NK-92 (cell line): ENCODE measurements at regions not wholly inside any gene's neighbourhood (a gene's known extent, or its start where the extent isn't known, plus 50 kb on each side); places are given as distances from the start of the nearest gene placed in this dataset.

Experiments
- DNase-seq: peaks from one replicate; lab custom pipeline; 2025; ENCODE audit not compliant: unreplicated experiment; lab: John Stamatoyannopoulos, UW

DNA sequence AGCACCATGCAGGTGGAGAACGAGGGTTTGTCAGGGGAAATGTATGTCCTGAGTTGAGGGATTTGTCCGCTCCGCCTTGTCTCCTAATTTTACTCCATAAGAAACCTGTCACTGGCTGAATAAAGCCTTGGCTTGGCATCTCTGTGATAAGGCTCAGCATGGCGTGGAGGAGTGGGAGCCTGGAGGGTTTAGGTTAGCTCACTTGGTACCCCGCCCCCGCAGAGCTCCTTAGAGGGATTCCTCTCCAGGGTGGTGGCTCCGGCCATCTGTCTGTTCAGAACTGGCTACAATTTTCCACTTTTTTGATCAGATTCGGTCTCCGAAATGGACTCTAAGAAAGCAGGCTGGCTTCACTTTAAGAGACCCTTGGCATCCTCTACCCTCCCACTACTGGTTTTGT, 192.2 kb upstream of the SYNDIG1 start:
- DNase-seq, result no peak

DNA sequence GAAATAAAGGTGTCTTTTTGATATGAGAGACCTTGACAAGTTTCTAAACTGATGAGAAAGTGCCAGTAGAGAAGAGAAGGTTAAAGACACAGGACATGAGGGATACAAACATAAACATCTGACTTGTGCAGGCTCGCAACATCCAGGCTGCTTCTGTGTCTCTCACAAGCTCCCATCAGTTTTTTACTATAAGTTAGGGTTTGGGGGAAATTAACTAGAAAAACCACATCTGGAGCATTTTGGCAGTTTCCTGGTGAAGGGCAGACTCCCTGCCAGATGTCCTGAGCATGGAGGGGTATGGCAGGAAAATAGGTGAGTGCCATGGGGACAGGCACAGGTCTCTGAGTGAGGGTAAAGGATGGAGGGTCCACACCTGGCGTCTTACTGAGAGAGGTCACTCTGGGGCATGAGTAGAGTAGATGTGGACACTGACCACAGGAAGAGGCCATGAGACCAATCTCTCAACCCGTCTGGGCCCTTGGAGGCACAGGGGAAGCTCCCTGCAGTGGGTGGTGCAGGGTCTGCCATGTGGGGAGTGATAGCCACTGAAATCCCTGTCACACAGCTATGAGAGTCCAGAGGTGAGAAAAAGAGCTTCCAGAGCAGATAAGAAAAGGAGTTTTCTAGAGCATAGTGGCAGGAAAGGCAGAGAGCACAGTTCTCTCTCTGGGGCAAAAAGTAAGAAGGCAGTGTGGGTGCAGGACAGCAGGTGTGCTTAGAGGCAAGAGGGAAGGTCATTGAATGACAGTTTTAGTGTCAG, 193.3 kb upstream of the SYNDIG1 start:
- no peak for DNase-seq

DNA sequence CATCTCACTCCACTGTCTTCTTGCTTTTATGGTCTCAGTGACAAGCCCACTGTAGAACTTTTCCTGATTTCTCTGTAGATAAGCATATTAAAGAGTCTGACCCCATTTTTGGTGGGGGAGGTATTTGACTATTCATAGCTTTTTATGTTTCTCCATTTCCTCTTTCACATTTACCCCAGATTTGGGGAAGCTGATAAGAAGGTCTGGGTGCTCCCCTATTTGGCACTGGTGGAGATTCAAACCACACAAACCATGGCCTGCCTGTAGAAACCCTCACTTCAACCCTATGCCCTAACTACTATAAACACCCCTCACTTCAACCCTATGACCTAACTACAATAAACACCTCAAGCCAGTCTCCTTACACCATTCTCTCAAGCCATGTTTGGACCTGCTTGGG, 196.2 kb upstream of the SYNDIG1 start:
- DNase-seq, result no peak

DNA sequence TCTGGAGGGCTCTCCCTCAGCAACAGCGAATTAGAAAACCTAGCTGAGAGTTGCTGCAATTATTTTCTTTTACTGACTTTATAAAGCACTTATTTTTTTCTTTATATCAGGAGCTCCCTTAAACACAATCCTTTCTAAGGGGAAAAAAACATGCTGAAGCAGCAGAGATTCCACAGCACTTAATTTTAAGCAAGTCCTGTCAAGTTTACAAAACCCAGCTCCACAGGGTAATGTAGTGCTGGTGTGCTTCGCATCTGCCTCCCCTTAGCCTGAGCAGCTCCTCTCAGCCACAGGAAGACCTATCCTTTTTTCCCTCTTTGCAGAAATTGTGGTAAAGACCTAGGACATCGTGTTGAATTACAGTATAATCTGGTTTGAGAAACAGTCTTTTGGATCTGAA, 208.1 kb upstream of the SYNDIG1 start:
- DNase-seq, result no peak

DNA sequence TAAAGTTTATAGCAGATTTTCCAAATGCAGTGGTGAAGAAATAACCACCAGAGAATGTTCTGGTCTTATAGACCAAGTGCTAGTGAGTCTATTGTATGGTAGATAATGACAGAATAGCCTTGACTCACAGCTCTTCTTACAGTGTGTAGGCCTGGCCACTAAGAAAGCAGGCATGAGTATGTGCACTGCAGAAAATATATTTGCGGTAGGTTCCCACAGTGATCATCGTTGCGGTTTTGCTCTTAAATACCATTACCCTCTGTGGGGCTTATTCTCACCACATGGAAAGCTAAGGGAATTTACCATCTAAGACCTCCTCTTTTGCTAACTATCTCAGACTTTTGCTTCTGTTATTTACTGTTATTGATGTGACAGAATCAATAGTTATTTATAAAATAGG, 212.3 kb upstream of the SYNDIG1 start:
- no peak for DNase-seq

DNA sequence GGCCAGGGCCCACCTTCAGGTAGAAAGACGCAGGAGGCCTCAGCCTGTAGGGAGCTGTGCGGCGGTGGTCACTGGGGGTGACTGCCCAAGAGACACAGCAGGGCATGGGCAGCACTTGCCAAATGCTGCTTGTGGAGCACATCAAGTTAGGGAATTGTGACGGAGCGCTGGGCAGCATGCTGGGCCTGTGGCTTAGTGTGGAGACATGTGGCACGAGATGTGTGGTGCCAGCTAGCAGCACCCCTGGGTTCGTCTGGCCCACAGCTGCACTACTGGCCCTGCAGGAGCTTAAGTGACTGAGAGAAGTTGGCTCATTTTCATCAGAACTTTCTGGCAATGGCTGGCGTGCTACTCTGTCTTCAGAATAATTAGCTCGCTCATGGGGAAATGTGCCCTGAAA, 213.1 kb upstream of the SYNDIG1 start:
- DNase-seq, result no peak

DNA sequence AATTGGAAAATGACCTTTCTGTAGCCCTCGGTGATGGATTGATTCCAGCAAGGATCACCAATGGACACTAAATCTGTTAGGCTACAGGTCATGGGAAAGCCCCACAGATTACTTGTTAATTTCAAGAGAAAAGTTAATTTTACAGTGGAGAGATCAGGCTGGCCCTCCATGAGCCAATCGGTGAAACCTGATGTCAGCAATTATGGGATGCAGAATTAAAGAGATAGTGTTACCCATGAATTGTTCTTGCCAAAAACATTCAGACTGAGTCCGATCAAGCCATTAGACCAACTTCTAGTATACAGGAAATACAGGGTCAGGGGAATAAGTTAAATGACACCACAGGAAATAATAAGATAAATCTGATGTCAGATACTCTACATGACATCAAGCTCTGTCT, 214.9 kb upstream of the SYNDIG1 start:
- no peak for DNase-seq

DNA sequence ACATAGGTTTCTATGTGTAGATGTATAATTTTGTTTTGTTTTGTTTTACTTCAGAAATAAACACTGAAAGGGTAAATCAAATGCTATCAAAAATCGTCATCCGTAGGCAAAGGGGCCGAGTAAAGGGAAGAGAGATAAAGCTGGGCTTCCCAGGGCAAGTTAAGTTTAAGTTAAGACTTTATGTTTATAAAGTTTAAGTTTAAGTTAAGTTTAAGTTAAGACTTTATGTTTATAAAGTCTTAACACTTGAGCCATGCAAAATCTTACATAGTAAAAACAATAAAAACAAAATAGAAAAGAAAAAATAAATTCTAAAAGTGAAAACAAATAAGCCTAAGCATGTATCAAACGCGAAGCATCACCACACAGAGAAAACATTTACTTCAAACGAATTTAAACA, 216.1 kb upstream of the SYNDIG1 start:
- no peak for DNase-seq

DNA sequence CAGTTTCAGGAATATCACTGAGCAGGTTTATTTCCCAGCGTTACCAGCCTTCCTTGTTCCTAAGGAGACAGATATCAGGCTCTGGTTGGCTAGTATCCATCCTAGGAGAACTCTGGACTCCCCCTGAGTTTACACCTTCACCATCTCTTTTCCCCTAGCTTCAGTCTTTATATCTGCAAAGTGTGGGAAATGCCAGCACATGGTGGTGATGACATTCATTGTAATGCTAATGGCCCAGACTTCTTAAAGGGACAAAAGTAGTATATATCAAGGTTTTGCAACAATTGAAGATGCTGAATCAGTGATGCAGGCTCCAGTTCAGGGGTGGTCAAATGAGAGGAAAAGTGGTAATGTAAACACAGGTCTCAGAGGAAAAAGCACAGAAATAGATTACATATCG, 224.3 kb upstream of the SYNDIG1 start:
- DNase-seq, result no peak

DNA sequence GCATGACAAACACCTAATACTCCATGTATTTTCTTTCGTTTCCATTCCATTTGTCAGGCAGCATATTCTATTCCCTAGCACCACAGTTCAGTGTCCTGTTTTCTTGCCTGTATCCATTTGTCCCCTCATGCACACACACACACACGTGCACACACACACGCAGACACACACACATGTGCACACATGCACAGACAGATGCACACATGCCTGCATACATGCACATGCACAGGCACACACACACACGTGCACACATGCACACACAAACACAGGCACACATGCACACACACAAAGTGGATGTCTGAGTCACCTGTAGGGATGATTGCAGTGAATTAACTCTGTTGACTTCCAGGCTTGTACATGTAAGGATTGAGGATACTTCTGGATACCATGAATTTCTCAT, 226.7 kb upstream of the SYNDIG1 start:
- DNase-seq, result no peak

DNA sequence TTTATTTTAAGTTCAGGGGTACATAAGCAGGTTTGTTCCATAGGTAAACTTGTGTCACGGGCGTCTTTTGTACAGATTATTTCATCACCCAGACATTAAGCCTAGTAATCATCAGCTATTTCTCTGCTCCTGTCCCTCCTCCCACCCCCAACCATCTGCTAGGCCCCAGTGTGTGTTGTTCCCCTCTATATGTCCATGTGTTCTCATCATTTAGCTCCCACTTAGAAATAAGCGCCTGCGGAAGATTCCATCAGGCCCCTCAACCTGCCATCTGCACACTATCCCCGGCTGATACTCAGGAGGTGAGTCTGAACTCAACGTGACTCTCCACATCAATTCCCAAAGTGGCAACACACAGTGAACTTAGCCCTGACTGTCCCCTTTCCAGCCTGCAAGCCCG, 228.0 kb upstream of the SYNDIG1 start:
- DNase-seq, result no peak

DNA sequence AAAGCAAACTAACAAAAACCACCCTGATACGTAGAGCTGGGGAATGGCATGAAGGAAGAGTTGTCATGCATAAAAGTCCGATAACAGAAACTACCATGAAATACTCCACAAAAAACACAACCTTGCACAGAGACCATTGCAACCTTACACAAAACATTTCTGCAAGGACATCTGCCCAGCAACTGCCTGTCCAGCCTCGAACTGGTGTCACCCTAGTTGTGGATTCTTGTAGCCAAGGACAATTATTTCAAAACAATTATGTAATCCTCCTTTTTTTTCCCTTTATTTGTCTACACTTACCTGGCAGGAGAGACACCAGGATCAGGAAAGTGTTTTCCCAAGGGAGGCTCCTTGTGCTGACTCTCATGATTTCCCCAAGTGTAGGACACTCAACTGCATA, 232.5 kb upstream of the SYNDIG1 start:
- no peak for DNase-seq

DNA sequence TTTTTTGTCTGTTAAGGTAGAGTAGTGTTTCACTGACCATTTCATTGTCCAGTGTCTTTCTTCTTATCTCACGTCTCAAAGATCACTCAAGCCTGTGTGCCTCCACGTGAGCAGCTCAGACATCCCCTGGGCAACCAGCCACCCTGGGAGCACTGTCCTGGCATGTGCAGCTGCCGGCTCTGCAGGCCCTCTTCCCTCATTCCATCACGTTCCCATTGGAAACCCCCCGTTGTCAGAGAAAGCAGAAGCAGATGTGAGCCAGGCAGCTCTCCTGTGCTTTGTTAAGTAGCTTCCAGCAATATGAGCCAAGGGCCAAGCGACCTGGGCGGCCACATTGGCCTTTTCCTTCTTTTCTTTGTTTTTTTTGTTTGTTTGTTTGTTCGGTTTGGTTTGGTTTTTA, 233.2 kb upstream of the SYNDIG1 start:
- DNase-seq, result no peak

DNA sequence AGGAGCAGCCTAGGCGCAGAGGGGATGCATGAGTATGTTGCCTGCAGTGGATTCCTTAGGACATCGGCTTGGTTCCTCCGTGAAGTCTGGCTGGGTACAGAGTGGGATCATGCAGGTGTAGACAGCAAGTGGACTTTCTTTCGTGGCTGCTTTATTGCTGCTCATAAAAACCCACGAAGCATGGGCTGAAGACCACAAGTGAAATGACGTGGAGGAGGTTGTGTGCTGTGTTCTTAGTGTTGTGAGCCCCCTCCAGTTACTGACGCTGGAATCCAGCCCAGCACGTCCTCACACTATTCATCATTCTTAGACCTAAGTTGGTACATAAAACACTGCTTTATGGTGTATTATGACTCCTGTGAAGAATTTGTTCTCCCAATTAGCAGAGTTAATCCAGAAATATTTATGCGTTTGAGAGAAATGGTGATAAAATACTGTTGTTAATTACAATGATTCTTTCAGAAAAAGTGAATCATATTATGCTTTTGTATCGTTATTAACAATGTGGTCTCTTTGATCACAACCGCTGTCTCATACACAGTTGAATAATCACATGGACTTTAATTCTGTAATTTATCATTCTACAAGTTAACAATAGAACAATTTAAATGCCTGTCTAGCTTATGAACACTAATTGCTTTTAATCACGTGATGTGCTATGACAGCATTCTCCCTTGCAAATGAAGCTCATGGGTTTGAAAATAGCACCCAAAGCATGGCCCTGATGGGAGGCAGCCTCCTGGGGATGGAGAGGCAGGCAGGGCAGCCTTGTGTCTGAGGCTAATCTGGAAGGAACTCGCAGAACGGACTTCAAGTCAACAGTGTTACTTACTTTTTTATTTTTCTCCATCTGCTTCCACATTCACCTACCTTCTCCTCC, 233.9 kb upstream of the SYNDIG1 start:
- DNase-seq, result no peak

DNA sequence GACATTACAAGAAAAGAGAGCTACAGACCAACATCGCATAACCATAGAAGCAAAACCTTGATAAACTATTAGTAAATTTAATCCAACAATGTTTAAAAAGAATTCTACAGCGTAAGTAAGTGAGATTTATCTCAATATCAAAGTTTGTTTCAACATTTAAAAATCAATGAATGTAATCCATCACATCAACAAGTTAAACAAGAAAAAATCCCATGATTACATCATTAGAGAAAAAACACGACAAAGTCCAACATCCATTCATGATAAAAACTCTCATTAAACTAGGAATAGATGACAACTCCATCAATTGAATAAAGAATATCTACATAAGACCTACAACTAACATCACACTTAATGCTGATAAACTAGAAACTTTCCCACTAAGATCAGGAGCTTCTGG, 239.0 kb upstream of the GGTLC1 start:
- no peak for DNase-seq

DNA sequence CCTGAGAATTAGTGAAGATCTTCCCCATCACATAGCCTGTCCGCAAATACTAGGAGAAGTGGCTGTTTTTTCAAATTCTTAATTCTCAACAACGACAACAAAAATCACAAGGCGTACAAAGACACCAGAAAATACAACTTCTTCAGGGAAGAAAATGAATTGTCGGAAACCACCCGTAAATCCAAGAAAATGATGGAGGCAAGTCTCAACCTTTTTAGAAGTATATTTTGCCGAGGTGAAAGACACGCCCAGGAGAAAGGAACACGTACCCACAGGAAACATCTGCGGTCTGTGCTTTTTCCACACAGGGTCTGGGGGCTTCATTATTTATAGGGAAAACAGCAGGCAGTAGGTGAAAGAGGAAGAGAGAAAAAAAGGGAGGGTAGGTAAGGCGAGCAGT, 223.9 kb upstream of the GGTLC1 start:
- DNase-seq, result no peak

DNA sequence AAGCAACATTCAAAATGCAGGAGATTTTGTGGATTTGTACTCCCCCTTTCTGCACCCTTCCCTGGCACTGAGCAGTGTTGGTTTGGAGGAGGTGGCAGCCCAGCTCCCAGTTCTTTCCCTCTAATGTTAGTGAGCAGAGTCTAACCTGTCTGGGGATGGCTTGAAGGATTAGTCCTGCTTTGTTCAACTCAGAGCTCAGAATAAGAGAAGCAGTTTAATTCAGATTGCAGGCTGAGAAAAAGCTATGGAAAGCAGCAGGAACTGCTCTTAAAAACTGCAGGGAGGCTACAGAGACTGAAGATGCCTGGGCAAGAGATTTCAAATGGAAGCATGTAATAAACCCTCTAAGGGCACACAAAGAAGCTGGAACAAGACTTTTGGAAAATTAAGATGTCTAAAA, 223.4 kb upstream of the GGTLC1 start:
- DNase-seq, result no peak

DNA sequence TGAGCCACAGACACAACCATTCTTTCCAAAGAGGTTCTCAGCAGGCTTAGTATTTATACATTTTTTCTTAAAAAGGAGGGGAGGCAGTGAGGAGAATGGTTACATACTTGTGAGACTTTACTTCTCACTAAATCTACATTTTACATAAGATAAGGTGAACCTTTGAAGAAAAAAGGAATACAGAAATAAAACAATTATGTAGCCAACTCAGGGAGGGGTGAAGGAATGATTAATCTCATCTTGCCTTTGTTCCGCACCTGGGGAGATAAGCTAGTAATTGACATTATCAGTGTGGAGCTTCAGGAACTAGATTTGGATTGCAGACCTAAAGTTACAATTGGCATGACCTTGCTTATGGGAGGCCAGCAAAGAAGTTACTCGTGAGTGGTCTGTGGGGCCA, 221.8 kb upstream of the GGTLC1 start:
- DNase-seq, result no peak

DNA sequence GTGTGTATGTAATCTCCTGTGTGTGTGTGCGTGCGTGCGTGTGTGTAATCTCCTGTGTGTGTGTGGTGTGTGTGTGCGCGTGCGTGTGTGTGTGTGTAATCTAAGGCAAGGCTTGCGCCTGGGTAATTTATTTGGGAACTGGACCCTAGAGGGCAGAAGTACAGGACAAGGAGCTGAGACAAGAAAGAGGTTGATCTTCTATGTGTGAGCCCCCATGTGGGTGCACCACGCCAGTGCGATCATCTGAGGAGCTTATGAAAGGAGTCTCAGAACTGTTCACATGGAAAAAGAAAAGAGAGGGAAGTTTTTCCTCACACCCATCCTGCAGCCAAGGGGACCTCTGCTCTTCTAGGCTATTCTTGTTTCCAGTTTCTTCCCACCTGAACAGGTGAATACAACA, 220.1 kb upstream of the GGTLC1 start:
- DNase-seq, result no peak

DNA sequence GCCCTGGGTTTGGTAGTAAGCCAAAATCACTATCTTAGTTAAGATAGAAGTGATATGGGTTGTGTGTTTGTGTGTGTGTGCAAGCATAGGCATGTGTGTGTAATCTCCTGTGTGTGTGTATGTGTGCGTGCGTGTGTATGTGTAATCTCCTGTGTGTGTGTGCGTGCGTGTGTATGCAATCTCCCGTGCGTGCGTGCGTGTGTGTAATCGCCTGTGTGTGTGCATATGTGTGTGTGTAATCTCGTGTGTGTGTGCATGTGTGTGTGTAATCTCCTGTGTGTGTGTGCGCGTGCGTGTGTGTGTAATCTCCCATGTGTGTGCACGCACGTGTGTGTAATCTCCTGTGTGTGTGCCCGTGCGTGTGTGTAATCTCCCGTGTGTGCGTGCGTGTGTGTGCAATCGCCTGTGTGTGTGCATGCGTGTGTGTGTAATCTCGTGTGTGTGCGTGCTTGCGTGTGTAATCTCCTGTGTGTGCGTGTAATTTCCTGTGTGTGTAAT, 219.3 kb upstream of the GGTLC1 start:
- no peak for DNase-seq

DNA sequence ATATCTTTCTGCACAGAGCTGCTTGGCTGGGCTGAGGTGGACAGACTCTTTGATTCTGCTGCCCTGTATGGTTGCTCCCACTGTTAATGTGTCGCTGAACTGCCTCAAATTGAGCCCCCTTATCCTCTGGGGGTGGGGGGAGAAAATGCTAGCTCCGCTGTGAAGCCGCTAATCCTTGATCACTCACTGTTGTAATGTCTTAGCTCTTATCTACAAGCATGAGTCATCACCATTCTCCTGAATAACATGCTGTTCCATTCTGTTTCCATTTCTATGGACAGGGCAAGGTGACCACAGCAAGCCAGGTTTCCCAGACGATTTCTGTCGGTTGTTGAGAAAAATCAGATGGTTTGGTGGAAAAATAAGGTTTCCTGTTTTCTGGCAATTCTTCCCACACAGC, 218.4 kb upstream of the GGTLC1 start:
- no peak for DNase-seq

DNA sequence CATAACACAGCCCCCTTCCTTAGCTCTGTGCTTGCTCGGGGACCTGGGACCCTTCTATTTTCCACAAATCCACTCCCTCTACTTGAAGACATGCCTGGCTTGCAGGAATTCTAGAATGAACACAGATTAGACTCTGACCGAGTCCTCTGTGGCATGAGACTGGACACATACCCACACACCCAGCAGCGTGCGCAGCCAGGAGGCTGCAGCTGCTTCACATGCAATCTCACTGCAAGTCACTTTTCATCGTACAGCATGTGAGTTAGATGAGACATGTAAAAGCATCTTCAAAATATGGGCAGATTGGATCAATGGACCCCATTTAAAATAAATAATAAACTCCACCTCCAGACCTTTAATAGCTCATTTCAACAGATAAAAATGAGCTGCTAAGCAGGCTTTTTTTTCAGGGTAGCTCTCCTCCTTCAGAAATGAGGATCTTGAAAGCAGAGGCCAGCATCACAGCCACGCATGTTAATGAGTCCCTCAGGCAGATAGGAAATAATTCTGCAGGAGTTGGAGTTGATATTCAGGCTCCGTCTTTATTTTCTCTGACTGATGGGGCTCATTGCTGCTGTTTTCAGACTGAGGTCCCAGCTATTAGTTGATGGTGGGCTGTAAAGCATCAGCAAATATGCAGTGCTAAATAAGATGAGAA, 215.1 kb upstream of the GGTLC1 start:
- DNase-seq, result no peak
